Stimulated activated CD8-positive, alpha-beta memory T cell treated with anti-CD3 and anti-CD28 coated beads, Interleukin-7, amount 100 ng/mL, for 4 hours (primary cell): ENCODE measurements at regions not wholly inside any gene's neighbourhood (a gene's known extent, or its start where the extent isn't known, plus 50 kb on each side); places are given as distances from the start of the nearest gene placed in this dataset.
"Not testable (repeated sequence)": the region's sequence is repeated elsewhere in the genome, so short reads cannot be mapped to it uniquely, and the experiment has no call there.

ENCODE experiments used
- DNase-seq, 2 donors: peaks; one replicate each; pipeline ENCODE4 v3.0.0-alpha.2; 2020; ENCODE audit warnings: low read depth in 2 of 2

GRCh38 chr14:38973083-38973700, 129.8 kb downstream of the SEC23A start:
- DNase-seq: no peak

- DNase-seq: no peak
Observed at GRCh38 chr14:38972511-38972910, 130.5 kb downstream of the SEC23A start.

GRCh38 chr14:38971258-38971921, 131.6 kb downstream of the SEC23A start:
- no peak for DNase-seq

GRCh38 chr14:38964630-38965029, 138.4 kb downstream of the SEC23A start:
- DNase-seq: no peak

- no peak for DNase-seq
Observed at GRCh38 chr14:38960946-38961531, 142.0 kb downstream of the SEC23A start.

GRCh38 chr14:38959021-38959420, 144.0 kb downstream of the SEC23A start:
- no peak for DNase-seq

GRCh38 chr14:38958589-38958988, 144.4 kb downstream of the SEC23A start:
- no peak for DNase-seq

- no peak for DNase-seq
Observed at GRCh38 chr14:38951451-38951850, 151.6 kb downstream of the SEC23A start.

- no peak for DNase-seq
Observed at GRCh38 chr14:38950676-38951075, 152.4 kb downstream of the SEC23A start.

- DNase-seq: no peak
Observed at GRCh38 chr14:38948576-38948975, 154.5 kb downstream of the SEC23A start.

GRCh38 chr14:38948171-38948570, 154.9 kb downstream of the SEC23A start:
- no peak for DNase-seq

- no peak for DNase-seq
Observed at GRCh38 chr14:38947343-38947742, 155.7 kb downstream of the SEC23A start.

- no peak for DNase-seq
Observed at GRCh38 chr14:38944691-38945090, 158.3 kb downstream of the SEC23A start.

GRCh38 chr14:38941488-38941887, 161.5 kb downstream of the SEC23A start:
- no peak for DNase-seq

GRCh38 chr14:38932653-38933000, 170.4 kb downstream of the SEC23A start:
- DNase-seq: not testable (repeated sequence)

- no peak for DNase-seq
Observed at GRCh38 chr14:38931969-38932652, 170.9 kb downstream of the SEC23A start.

- DNase-seq: no peak
Observed at GRCh38 chr14:38930898-38931297, 172.1 kb downstream of the SEC23A start.

GRCh38 chr14:38930022-38930421, 173.0 kb downstream of the SEC23A start:
- no peak for DNase-seq

- no peak for DNase-seq
Observed at GRCh38 chr14:38929416-38929815, 173.6 kb downstream of the SEC23A start.

- DNase-seq: not testable (repeated sequence)
Observed at GRCh38 chr14:38921893-38922292, 181.1 kb downstream of the SEC23A start.

- no peak for DNase-seq
Observed at GRCh38 chr14:38915125-38915524, 187.9 kb downstream of the SEC23A start.

GRCh38 chr14:38910092-38910491, 192.9 kb downstream of the SEC23A start:
- DNase-seq: no peak

GRCh38 chr14:38904959-38905358, 198.1 kb downstream of the SEC23A start:
- DNase-seq: no peak
